CD14-positive monocyte (primary cell): ENCODE measurements at regions not wholly inside any gene's neighbourhood (a gene's known extent, or its start where the extent isn't known, plus 50 kb on each side); places are given as distances from the start of the nearest gene placed in this dataset.

Experiments
- DNase-seq, 3 donors: peaks; one replicate each; pipeline ENCODE4 v3.0.0-alpha.2; 2011 to 2022
- H2AFZ ChIP-seq: 2 replicates; pipeline ENCODE4 v1.6.0; 2012; ENCODE audit warnings: mild to moderate bottlenecking, low read depth, low read length, inconsistent platforms; ENCODE audit not compliant: insufficient read depth, poor library complexity, severe bottlenecking
- H3K27ac ChIP-seq, 2 donors: 1 replicate in 1 of 2; 2 replicates in 1 of 2; pipeline ENCODE4 v1.5.1; 2012 to 2013; ENCODE audit warnings: low read length in 2 of 2, control low read depth in 1 of 2, inconsistent platforms in 1 of 2, low read depth in 1 of 2, mild to moderate bottlenecking in 1 of 2
- H3K27me3 ChIP-seq, 2 donors: one replicate each; pipeline versions ENCODE4 v1.6.0 to v1.6.1; 2011 to 2013; ENCODE audit warnings: low read length in 2 of 2; ENCODE audit not compliant: control insufficient read depth in 2 of 2, insufficient read depth in 2 of 2
- H3K36me3 ChIP-seq, 2 donors: replicated peaks in 1 of 2; 1 replicate in 1 of 2; 2 replicates in 1 of 2; pipeline versions ENCODE4 v1.5.1 to v1.6.1; 2012 to 2013; ENCODE audit warnings: low read length in 2 of 2, control low read depth in 1 of 2, inconsistent platforms in 1 of 2, mild to moderate bottlenecking in 1 of 2; ENCODE audit not compliant: insufficient read depth in 2 of 2, control insufficient read depth in 1 of 2
- H3K4me1 ChIP-seq, 2 donors: 1 replicate in 1 of 2; 2 replicates in 1 of 2; pipeline versions ENCODE4 v1.5.1 to v1.6.1; 2012 to 2013; ENCODE audit warnings: low read length in 2 of 2, control low read depth in 1 of 2, inconsistent platforms in 1 of 2, mild to moderate bottlenecking in 1 of 2, moderate library complexity in 1 of 2; ENCODE audit not compliant: insufficient read depth in 2 of 2, control insufficient read depth in 1 of 2
- H3K4me2 ChIP-seq: replicated peaks from 2 replicates; pipeline ENCODE3; 2012; ENCODE audit warnings: low read length, moderate library complexity, mild to moderate bottlenecking; ENCODE audit not compliant: poor library complexity, severe bottlenecking; ENCODE audit errors: extremely low read depth
- H3K4me3 ChIP-seq, 3 experiments: fragments of 200-600 bp in 1 of 3; sonication (generic) in 1 of 3; replicated peaks in 1 of 3; 1 replicate in 2 of 3; 2 replicates in 1 of 3; pipeline ENCODE4 v1.5.1; 2011 to 2013; ENCODE audit warnings: low read length in 3 of 3, mild to moderate bottlenecking in 3 of 3, control low read depth in 2 of 3, low read depth in 2 of 3, inconsistent platforms in 1 of 3, moderate library complexity in 1 of 3
- H3K79me2 ChIP-seq: 2 replicates; pipeline ENCODE4 v1.6.0; 2012; ENCODE audit warnings: mild to moderate bottlenecking, control low read depth, inconsistent platforms, low read length, moderate library complexity; ENCODE audit not compliant: insufficient read depth
- H3K9ac ChIP-seq: 2 replicates; pipeline ENCODE4 v1.6.0; 2017; ENCODE audit warnings: low read length, mild to moderate bottlenecking; ENCODE audit not compliant: insufficient read depth, poor library complexity, severe bottlenecking
- H3K9me3 ChIP-seq, 2 donors: replicated peaks in 1 of 2; 1 replicate in 1 of 2; 2 replicates in 1 of 2; pipeline versions ENCODE4 v1.5.1 to v1.6.1; 2012 to 2013; ENCODE audit warnings: low read length in 2 of 2, control low read depth in 1 of 2; ENCODE audit not compliant: control insufficient read depth in 1 of 2, insufficient read depth in 1 of 2
- H4K20me1 ChIP-seq: 2 replicates; pipeline ENCODE4 v1.6.0; 2012; ENCODE audit warnings: mild to moderate bottlenecking, low read length, control low read depth, moderate library complexity; ENCODE audit not compliant: insufficient read depth
- H3K27ac Mint-ChIP-seq, 7 donors: one replicate each; pipeline ENCODE4 v1.8.0; 2020; ENCODE audit warnings: mild to moderate bottlenecking in 7 of 7, mixed read lengths in 7 of 7, moderate library complexity in 6 of 7, inconsistent platforms in 2 of 7
- H3K27me3 Mint-ChIP-seq, 3 donors: one replicate each; pipeline ENCODE4 v1.8.0; 2021 to 2022; ENCODE audit warnings: low read depth in 3 of 3, mild to moderate bottlenecking in 3 of 3, mixed read lengths in 3 of 3, moderate library complexity in 3 of 3, inconsistent platforms in 1 of 3
- H3K36me3 Mint-ChIP-seq, 2 donors: one replicate each; pipeline ENCODE4 v1.8.0; 2020; ENCODE audit warnings: mixed read lengths in 2 of 2, inconsistent platforms in 1 of 2, mild to moderate bottlenecking in 1 of 2
- H3K4me1 Mint-ChIP-seq: one replicate; pipeline ENCODE4 v1.8.0; 2020; ENCODE audit warnings: mild to moderate bottlenecking, mixed read lengths
- H3K4me3 Mint-ChIP-seq, 2 donors: one replicate each; pipeline ENCODE4 v1.8.0; 2020; ENCODE audit warnings: mild to moderate bottlenecking in 2 of 2, mixed read lengths in 2 of 2, moderate library complexity in 1 of 2
- H3K9me3 Mint-ChIP-seq, 7 donors: one replicate each; pipeline ENCODE4 v1.8.0; 2020 to 2022; ENCODE audit warnings: mixed read lengths in 7 of 7, mild to moderate bottlenecking in 6 of 7, moderate library complexity in 6 of 7, inconsistent platforms in 2 of 7
- WGBS: methylation state at CpG from one replicate; pipeline ENCODE4 v1.1.5; 2013; ENCODE audit warnings: missing lambda C conversion rate; ENCODE audit not compliant: insufficient coverage; 5-methylcytosine and 5-hydroxymethylcytosine counted together
- intact Hi-C, 2 donors: fragments of 100-400 bp; cut with micrococcal nuclease; formaldehyde crosslinking; loops; one replicate each; pipeline versions ENCODE4 v1.15.0 to v1.15.1; 2023
- TF ChIP-seq, protein P1 (sequence below): fragments of 200-600 bp; IDR thresholded peaks from one replicate; pipeline ENCODE4 v1.8.0; 2022; ENCODE audit warnings: antibody characterized with exemption, mild to moderate bottlenecking

DNA sequence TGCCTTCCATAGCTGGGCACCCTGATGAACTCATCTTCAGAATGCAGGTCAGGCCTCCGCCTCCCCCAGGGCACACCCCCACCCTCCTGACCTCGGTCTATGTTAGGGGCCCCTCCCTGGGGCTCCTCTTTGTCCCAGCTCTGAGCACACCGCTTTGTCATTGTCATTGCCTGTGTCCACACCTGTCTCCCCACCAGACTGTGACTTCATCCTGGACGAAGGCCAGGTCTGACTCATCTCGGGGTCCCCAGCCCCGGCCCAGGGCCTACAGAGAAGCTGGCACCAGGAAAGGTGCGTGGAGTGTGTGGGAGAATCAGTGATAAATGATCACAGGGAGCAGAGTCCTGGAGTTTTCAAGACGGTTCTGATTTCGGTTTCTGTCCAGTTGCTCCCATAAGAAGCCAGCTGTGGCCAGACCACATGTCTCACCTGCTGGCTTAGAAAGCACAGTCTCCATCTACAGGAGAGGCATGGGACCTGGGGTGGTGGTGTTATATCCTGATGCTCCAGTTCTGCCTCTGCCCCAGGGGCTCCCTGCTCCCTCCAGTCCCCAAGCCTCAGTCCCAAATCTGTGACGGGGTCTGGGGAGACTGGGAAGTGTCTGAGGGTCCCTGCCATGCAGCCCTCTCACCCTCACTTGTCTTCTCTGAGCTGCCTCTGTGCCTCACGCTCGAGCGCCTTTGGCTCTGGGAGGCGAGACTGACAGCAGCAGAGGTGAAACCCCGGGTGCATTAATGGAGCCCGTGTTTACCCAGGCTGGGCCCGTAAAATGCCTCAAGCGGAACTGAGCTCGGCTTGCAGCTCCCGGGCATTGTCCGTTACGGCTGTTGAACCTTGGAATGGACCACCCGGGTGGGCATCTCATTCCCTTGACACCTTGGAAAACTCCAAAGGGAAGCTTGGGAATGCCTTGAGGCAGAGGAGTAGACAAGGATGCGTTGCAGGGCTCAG, 85.5 kb upstream of the WNT11 start:
- intact Hi-C loops: no loop called here
- peaks cover 8 to 12% of the 10 kb centered on the region in 2 donors for H3K4me1 ChIP-seq
- H3K79me2 ChIP-seq: no peaks in the 10 kb centered on the region
- peaks cover 2 to 7% (median 3%) of the 10 kb centered on the region in 3 donors for H3K27me3 Mint-ChIP-seq
- H3K4me3 Mint-ChIP-seq: no peak overlapping the region
- no peaks in the 10 kb centered on the region for H3K36me3 ChIP-seq
- peaks cover 0 to 2% (median 0%) of the 10 kb centered on the region in 7 donors for H3K9me3 Mint-ChIP-seq
- H3K4me1 Mint-ChIP-seq: peaks cover 19% of the 10 kb centered on the region
- no peaks in the 10 kb centered on the region for H3K9me3 ChIP-seq
- H3K27ac ChIP-seq: no peak overlapping the region
- 96% methylated on average over 18 of the region's 24 CpGs for WGBS
- no peak overlapping the region for H2AFZ ChIP-seq
- H4K20me1 ChIP-seq: no peaks in the 10 kb centered on the region
- H3K36me3 Mint-ChIP-seq: no peaks in the 10 kb centered on the region
- no peak overlapping the region for H3K4me3 ChIP-seq
- no peak overlapping the region for H3K27ac Mint-ChIP-seq
- no peak for DNase-seq
- TF ChIP-seq, protein P1, sequence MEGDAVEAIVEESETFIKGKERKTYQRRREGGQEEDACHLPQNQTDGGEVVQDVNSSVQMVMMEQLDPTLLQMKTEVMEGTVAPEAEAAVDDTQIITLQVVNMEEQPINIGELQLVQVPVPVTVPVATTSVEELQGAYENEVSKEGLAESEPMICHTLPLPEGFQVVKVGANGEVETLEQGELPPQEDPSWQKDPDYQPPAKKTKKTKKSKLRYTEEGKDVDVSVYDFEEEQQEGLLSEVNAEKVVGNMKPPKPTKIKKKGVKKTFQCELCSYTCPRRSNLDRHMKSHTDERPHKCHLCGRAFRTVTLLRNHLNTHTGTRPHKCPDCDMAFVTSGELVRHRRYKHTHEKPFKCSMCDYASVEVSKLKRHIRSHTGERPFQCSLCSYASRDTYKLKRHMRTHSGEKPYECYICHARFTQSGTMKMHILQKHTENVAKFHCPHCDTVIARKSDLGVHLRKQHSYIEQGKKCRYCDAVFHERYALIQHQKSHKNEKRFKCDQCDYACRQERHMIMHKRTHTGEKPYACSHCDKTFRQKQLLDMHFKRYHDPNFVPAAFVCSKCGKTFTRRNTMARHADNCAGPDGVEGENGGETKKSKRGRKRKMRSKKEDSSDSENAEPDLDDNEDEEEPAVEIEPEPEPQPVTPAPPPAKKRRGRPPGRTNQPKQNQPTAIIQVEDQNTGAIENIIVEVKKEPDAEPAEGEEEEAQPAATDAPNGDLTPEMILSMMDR: no peak
- H3K9ac ChIP-seq: no peak overlapping the region
- H3K27me3 ChIP-seq: no peaks in the 10 kb centered on the region
- no peak overlapping the region for H3K4me2 ChIP-seq

DNA sequence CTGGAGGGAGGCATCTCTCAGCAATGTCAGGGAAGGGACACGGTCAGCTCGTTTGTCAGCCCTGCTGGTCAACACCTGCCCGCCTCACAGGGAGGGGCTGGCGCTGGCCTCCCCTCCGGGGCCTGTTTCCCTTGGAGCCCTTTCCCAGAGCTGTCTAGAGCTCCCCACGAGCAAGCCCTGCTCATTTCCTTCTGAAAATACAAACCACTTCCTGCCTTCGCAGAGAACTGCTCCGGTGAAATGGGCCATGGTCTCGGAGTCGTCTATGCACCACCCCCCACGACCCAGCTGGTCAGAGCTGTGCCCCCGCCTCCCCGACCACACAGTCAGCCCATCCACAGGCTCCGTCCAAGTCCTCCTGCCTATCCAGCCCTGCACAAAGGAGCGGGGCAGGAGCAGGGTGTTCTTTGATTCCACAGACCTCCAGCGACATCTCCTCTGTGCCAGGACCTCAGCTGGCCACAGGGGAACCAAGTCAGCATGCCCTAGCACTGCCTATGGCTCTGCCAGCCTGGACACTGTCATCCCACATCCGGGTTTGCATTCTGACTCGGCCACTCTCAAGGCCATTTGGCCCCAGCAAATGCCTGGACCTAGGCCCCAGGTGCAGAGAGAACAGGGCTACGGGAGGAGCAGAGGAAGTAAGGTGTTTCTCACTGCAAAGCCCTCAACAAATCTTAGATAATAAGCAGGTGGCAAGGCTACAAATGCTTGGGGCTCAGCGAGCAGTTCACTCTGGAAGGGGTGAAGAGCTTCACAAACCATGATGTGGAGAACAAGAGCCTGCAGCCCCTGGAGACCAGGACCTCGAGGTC, 82.1 kb upstream of the WNT11 start:
- Mint-ChIP-seq H3K4me3 (peak overlapping the region in 1 of 2 donors; percentile 62), H3K27ac (peak overlapping the region in 1 of 7 donors; percentile 76), H3K9me3 (peaks cover 0 to 2% (median 0%) of the 10 kb centered on the region in 7 donors), H3K36me3 (no peaks in the 10 kb centered on the region), H3K4me1 (peaks cover 18% of the 10 kb centered on the region), H3K27me3 (peaks cover 3 to 7% (median 3%) of the 10 kb centered on the region in 3 donors)
- no peaks in the 10 kb centered on the region for H3K27me3 ChIP-seq
- DNase-seq: no peak
- no peaks in the 10 kb centered on the region for H3K79me2 ChIP-seq
- H3K4me1 ChIP-seq: peaks cover 8 to 12% of the 10 kb centered on the region in 2 donors
- no peaks in the 10 kb centered on the region for H3K9me3 ChIP-seq
- 25% methylated on average over 18 of the region's 21 CpGs for WGBS
- no peaks in the 10 kb centered on the region for H3K36me3 ChIP-seq
- no peaks in the 10 kb centered on the region for H4K20me1 ChIP-seq
- no peak overlapping the region for H3K27ac ChIP-seq
- H3K4me3 ChIP-seq: no peak overlapping the region
- peak overlapping the region; percentile 71 for H2AFZ ChIP-seq
- TF ChIP-seq, protein P1: no peak
- H3K4me2 ChIP-seq: no peak overlapping the region
- H3K9ac ChIP-seq: peak overlapping the region; percentile 1
- intact Hi-C loops: no loop called here
